GM12878 (cell line): ENCODE measurements at regions not wholly inside any gene's neighbourhood (a gene's known extent, or its start where the extent isn't known, plus 50 kb on each side); places are given as distances from the start of the nearest gene placed in this dataset.

Experiments
- ATAC-seq: fragments of 200-7000 bp; cut with Tn5 transposase; 3 replicates; pipeline ENCODE4 v1.9.1; 2020; ENCODE audit warnings: mild to moderate bottlenecking, moderate library complexity
- BruUV-seq: library from RNA; stranded (reverse); fragments of 400-500 nt; replicated peaks from 2 replicates; lab custom pipeline; 2021; lab: Mats Ljungman, UMichigan
- CTCF ChIA-PET: fragments of 300-600 bp; sonication (Branson Sonifier 250); formaldehyde crosslinking; extraction: SDS; loops from one replicate; lab custom pipeline; 2021; ENCODE audit warnings: inconsistent platforms; lab: Yijun Ruan, JAX
- POLR2A ChIA-PET: fragments of 350-600 bp; formaldehyde crosslinking; extraction: SDS; loops from one replicate; lab custom pipeline; 2021; ENCODE audit warnings: inconsistent platforms; lab: Charles Lee
- RAD21 ChIA-PET: fragments of 300-600 bp; sonication (Branson Sonifier 250); formaldehyde crosslinking; loops from one replicate; lab custom pipeline; 2023; ENCODE audit warnings: antibody characterized with exemption; ENCODE audit not compliant: unreplicated experiment; lab: Charles Lee
- SMC1A ChIA-PET: fragments of 300-600 bp; sonication (Branson Sonifier 250); formaldehyde crosslinking; loops from one replicate; lab custom pipeline; 2023; ENCODE audit not compliant: unreplicated experiment, uncharacterized antibody; lab: Charles Lee
- DNase-seq: peaks from one replicate; pipeline ENCODE4 v3.0.0-alpha.2; 2011; ENCODE audit warnings: low read depth, low spot score
- FAIRE-seq: peaks from 3 replicates; lab custom pipeline; 2011; peaks lifted over from hg19 to GRCh38; lab: Jason Lieb, UNC
- H2AFZ ChIP-seq: 2 replicates; pipeline ENCODE4 v1.6.0; 2011; ENCODE audit warnings: low read depth, low read length, control low read depth; ENCODE audit not compliant: control insufficient read depth
- H3K27ac ChIP-seq: 2 replicates; pipeline ENCODE4 v1.5.1; 2011; ENCODE audit warnings: control low read depth; ENCODE audit not compliant: control insufficient read depth, insufficient read depth
- H3K27me3 ChIP-seq, 2 experiments: replicated peaks in 1 of 2; 2 replicates each; pipeline versions ENCODE4 v1.6.0 to v1.6.1; 2011; ENCODE audit warnings: low read length in 1 of 2; ENCODE audit not compliant: control insufficient read depth in 2 of 2, insufficient read depth in 2 of 2
- H3K36me3 ChIP-seq, 2 experiments: 2 replicates each; pipeline ENCODE4 v1.5.1; 2011; ENCODE audit warnings: low read length in 1 of 2; ENCODE audit not compliant: control insufficient read depth in 2 of 2, insufficient read depth in 2 of 2
- H3K4me1 ChIP-seq: 2 replicates; pipeline ENCODE4 v1.6.1; 2011; ENCODE audit warnings: mild to moderate bottlenecking, low read length, moderate library complexity, mixed read lengths; ENCODE audit not compliant: control insufficient read depth, insufficient read depth
- H3K4me2 ChIP-seq: 2 replicates; pipeline ENCODE4 v1.6.0; 2011; ENCODE audit warnings: control low read depth; ENCODE audit not compliant: control insufficient read depth, insufficient read depth
- H3K4me3 ChIP-seq: fragments of 200-600 bp; sonication (generic); 2 replicates; pipeline ENCODE4 v1.5.1; 2016
- H3K79me2 ChIP-seq: 2 replicates; pipeline ENCODE4 v1.6.0; 2011; ENCODE audit warnings: low read length; ENCODE audit not compliant: control insufficient read depth, insufficient read depth
- H3K9ac ChIP-seq: 2 replicates; pipeline ENCODE4 v1.8.0; 2011; ENCODE audit warnings: low read length, control low read depth, mixed read lengths; ENCODE audit not compliant: control insufficient read depth, insufficient read depth
- H3K9me3 ChIP-seq: replicated peaks from 3 replicates; pipeline ENCODE4 v1.5.1; 2011; ENCODE audit warnings: mild to moderate bottlenecking, low read length; ENCODE audit not compliant: control insufficient read depth, insufficient read depth
- H4K20me1 ChIP-seq: 2 replicates; pipeline ENCODE4 v1.6.0; 2011; ENCODE audit not compliant: control insufficient read depth, insufficient read depth
- FOXM1 ChIP-seq: IDR thresholded peaks from 2 replicates; pipeline ENCODE4 v1.6.1; 2012; ENCODE audit warnings: low read depth, mild to moderate bottlenecking, inconsistent platforms, low read length, moderate library complexity
- SREBF2 ChIP-seq: IDR thresholded peaks from 2 replicates; pipeline ENCODE4 v1.6.1; 2012; ENCODE audit warnings: mild to moderate bottlenecking, low read length
- WGBS: methylation state at CpG from one replicate; pipeline ENCODE4 v1.1.6; 2016; ENCODE audit warnings: low lambda C conversion rate; ENCODE audit not compliant: insufficient replicate concordance, insufficient coverage; ENCODE audit errors: missing lambda C conversion rate; 5-methylcytosine and 5-hydroxymethylcytosine counted together
- in situ Hi-C: fragments of 300-500 bp; cut with MboI; formaldehyde crosslinking; loops from 9 replicates; pipeline ENCODE4 v1.14.3; 2018; ENCODE audit warnings: mixed read lengths
- intact Hi-C: fragments of 100-400 bp; cut with micrococcal nuclease; formaldehyde crosslinking; loops from one replicate; pipeline ENCODE4 v1.14.2; 2022; ENCODE audit not compliant: unreplicated experiment

DNA sequence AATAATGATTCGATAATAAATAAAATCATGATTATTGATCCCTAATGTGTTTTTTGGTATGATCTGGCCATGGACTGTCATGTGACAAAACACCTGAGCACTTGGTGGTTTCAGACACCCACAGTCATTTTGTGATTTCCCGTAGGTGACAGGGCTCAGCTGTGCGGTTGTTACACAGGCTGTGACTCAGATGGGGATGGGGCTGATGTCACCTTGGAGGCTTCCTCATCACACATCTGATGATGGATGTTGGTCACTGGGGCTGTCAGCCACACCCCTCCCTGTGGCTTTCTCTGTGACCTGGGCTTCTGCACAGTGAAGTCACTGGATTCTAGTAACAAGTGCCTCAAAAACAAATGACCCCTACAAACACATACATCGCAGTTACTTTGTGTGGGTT, 995.1 kb downstream of the BRD1 start:
- Histone ChIP-seq H3K4me3 (no peak overlapping the region), H3K9me3 (no peaks in the 10 kb centered on the region; the same call in 2 of the 3 replicates), H2AFZ (no peak overlapping the region), H3K9ac (no peak overlapping the region), H3K36me3 (no peaks in the 10 kb centered on the region), H3K27ac (no peak overlapping the region), H3K4me1 (no peaks in the 10 kb centered on the region), H4K20me1 (no peaks in the 10 kb centered on the region), H3K79me2 (no peaks in the 10 kb centered on the region), H3K27me3 (no peaks in the 10 kb centered on the region), H3K4me2 (no peak overlapping the region)
- BruUV-seq = no TSS peak
- ATAC-seq = no peak
- ChIA-PET CTCF (no interaction called here), POLR2A (no interaction called here), RAD21 (no interaction called here), SMC1A (no interaction called here)
- intact Hi-C loops (no loop called here), in situ Hi-C loops (no loop called here)
- no peak for FAIRE-seq
- 15% methylated on average over 4 of the region's 4 CpGs for WGBS
- TF ChIP-seq SREBF2 = no peak
- no peak for DNase-seq

DNA sequence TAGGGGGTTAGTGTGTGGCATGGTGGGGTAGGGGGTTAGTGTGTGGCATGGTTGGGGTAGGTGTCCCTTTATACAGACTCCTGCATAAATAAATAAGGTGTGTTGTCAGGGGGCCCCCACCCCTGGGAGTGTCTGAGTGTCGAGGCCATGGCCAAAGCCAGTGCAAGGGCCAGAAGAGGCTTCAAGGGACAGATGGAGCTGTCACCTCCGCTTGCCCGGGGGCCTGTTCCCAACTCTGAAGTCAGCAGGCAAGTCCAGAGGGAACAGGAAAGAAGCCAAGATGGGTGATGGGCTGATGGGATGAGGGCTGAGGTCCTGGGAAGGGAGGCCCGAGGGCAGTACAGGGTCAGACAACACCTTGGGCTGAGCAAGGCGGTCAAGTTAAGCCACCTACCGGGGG, 997.8 kb downstream of the BRD1 start:
- WGBS = 13% methylated on average over 6 of the region's 6 CpGs
- POLR2A ChIA-PET = no interaction called here

More for the DNA sequence above, 997.8 kb downstream of the BRD1 start:
- Histone ChIP-seq H3K36me3 (no peaks in the 10 kb centered on the region), H3K4me1 (no peaks in the 10 kb centered on the region), H3K4me2 (no peak overlapping the region)
- in situ Hi-C loops (no loop called here), intact Hi-C loops (no loop called here)
- FAIRE-seq (no peak), DNase-seq (no peak)
- TF ChIP-seq FOXM1 = no peak
- TF ChIP-seq, all 136 proteins: peak for 0
- no peaks in the 10 kb centered on the region for H3K27me3 ChIP-seq
- no peak overlapping the region for H3K27ac ChIP-seq
- ChIA-PET SMC1A (no interaction called here), CTCF (no interaction called here), RAD21 (no interaction called here)
- H4K20me1 ChIP-seq = no peaks in the 10 kb centered on the region
- no peaks in the 10 kb centered on the region; the same call in 2 of the 3 replicates for H3K9me3 ChIP-seq
- H3K79me2 ChIP-seq = no peaks in the 10 kb centered on the region
- H3K4me3 ChIP-seq = no peak overlapping the region
- H2AFZ ChIP-seq = no peak overlapping the region
- no TSS peak for BruUV-seq
- H3K9ac ChIP-seq = no peak overlapping the region
- no peak for ATAC-seq
